Endothelial cell of hepatic sinusoid (primary cell): ENCODE measurements at regions not wholly inside any gene's neighbourhood (a gene's known extent, or its start where the extent isn't known, plus 50 kb on each side); places are given as distances from the start of the nearest gene placed in this dataset.
"Not testable (repeated sequence)": the region's sequence is repeated elsewhere in the genome, so short reads cannot be mapped to it uniquely, and the experiment has no call there.

Experiments used
- in situ Hi-C: cut with HindIII; loops from 2 replicates; pipeline ENCODE4 v1.10.0; 2017; ENCODE audit warnings: low sequenced_read_pairs

DNA sequence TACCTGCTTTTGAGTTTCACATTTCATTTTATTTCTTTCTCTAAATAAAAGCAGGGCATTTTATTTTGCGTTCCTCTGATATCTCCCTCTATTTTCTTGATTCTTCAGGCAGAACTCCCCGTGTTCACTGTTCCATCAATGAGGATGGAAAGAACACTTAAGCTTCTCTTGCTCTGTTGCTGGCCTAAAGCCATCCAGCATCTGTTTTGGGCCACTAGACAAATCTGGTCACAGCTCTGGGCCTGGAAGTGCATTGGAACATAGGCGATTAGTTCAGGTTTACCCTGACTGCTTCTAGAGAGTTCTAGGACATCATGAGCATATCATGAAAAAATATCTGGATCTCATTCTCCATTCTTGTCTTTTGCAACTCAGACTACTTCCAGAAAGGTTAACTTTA lies 611.2 kb downstream of the UTRN start:
- in situ Hi-C loops, result no loop called here

DNA sequence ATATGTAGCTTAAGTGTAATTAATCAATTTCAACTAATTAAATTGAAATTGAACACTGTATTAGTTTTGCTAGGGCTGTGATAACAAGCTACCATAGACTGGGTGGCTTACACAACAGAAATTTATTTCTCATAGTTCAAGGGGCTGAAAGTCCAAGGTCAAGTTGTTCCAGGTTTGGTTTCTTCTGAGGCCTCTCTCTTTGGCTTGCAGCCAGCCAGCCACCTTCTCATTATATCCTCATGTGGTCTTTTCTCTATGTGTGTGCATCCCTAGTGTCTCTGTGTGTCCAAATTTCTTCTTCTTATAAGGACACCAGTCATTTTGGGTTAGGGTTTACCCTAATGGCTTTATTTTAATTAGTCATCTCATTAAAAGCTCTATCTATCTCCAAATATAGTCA lies 611.7 kb downstream of the UTRN start:
- in situ Hi-C loops, result no loop called here

DNA sequence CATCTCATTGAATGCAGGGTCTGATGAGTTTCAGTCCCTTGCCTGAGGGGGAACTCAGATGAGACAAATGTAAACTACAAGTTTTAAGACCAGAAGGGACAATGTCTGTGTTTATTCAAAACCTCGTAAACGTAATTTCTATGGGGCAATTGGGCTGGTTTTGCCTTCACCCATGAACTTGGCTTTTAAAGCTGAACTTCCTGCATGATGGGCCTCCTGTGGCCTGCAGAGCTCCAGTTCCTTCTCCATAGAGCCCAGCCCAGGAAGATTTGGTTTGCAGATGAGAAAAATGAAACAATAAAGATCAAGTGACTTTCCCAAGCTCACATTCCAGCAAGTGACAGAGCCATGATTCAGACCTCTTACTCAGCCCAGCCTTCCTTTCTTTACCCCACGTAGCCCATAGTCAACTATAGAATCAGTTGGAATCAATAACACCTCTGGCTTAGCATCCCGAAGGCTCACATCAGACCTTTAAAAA lies 612.3 kb downstream of the UTRN start:
- in situ Hi-C loops, result no loop called here

DNA sequence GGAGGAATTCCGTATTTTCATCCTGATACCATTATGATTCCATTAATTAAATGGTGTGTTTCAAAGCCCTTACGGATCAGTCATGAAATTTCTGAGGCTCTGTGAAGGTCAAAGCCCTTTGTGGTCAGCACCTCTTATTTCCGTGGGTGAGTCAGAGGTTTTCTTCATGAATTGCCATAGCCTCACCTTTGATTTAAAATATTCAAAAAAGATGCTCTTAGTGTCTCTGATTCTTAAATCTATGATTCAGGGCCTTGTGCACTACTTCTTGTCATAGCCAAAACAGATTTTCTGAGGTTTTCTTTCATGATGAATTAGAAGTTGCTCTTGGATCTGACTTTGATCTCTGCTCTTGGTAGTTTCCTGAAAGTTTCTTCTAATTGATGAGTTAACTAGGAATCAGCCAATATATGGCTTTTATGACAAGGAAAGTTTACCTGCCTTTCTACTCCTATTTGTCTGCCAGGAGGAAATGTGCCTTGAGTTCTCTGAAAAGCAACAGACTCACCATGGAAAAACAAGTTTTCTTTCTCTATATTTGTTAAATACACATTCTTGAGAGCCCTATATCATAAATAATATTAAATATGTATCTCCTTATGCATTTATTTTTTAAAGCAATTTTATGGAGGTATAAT lies 613.0 kb downstream of the UTRN start:
- in situ Hi-C loops, result no loop called here

DNA sequence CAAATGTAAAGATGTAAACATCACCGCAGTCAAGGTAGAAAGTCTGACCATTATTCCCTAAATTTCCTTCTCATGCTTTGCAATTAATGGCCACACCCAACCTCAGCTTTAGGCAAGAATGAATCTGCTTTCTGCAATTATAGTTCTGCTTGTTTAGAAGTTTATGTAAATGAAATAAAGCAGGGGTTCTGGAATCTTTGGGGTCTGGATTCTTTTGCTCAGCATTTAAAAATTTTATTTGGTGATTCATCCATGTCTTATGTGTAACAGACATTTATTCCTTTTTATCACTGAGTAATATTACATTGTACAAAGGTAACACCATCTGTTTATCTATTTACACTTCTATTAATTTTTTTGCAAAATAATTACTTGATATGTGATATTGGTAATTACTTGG lies 613.6 kb downstream of the UTRN start:
- in situ Hi-C loops, result no loop called here

DNA sequence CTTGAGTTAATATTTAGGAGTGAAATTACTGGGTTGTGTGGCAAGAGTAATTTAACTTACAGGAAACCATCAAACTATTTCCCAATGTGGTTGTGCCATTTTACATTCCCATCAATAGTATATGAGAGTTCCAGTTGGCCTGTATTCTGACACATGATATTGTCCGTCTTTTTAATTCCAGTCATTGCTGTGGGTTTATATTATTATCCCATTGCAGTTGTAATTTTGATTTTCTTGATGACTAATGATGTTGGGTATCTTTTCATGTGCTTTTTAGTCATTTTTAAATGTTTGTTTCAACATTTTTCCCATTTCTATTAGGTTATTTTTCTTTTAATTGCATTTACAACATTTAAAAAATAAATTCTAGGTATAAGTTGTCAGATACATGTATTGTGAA lies 614.0 kb downstream of the UTRN start:
- in situ Hi-C loops, result no loop called here

DNA sequence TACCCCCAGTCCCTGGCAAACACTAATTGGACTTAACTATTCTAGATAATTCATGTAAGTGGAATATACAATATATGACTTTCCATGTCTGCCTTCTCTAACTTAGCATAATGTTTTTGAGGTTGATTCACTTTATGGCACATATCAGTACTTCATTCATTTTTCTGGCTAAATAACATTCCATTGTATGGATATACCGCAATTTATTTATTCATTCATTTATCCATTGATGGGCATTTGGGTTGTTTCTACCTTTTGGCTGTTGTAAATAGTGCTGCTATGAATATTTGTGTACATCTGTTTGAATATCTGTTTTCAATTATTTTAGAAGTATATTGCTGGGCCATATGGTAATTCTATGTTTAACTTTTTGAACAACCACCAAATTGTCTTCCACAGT lies 616.3 kb downstream of the UTRN start:
- in situ Hi-C loops, result no loop called here

DNA sequence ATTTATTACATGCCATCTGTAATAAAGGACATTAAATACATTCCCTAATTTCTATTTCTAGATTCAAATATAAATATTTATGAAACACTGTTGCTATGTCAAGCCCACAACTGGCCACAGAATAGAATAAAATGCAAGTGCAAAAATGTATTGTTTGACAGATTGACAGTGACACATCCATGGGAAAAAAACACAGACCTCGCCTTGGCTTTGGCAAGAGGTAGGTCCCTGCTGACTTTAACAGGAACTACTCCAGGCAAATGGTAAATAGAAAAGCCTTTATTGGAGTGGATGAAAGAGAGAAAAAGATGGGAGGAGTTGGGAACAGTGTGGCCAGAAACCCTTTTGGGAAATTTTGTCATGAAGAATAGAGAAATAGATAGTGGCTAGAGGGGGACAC lies 622.9 kb downstream of the UTRN start:
- in situ Hi-C loops, result no loop called here

DNA sequence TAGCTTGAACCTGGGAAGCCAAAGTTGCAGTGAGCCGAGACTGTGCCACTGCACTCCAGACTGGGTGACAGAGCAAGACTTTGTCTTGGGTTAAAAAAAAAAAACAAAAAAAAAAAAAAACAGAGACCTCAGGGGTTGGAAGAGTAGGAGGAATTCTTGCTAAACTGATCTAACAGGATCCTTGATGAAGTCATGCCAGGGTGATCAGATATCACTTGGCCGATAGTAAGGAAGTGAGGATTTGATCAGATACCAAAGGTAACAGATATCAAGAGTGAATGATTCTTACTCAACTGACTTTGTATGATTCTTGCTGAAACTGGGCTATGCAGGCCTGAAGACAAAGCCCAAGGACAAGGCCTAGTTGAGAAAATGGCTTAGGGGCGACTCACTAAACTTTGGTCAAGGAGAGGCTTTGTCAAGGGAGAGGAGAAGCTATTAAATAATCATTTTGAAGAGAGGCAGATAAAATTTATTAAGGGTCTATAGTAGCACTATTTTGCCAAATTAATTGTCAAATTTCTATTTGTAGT lies 624.7 kb downstream of the UTRN start:
- in situ Hi-C loops, result loop anchor here (5.0 kb wide), 1 partner anchor 68 kb away; no protein-coding TSS in a partner anchor

DNA sequence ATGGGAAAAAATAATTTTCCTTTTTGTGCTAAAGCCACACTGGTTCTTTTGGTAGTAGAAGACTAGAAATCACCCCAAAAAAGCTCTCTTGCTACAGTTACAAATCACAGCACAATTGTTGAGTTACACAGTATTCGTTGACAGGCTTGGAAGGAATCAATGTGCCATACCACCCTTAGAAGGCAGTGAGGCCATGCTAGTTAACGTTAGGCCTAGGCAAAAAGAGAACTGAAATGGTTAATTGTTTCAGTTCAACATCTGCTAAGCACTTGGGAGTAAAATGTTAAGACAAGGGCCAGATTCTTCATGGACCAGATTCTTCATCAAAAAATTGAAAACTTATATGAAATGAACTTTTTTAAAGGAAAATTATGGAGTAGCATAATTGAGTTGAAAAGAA lies 626.2 kb downstream of the UTRN start:
- in situ Hi-C loops, result loop anchor here (5.0 kb wide), 1 partner anchor 69 kb away; no protein-coding TSS in a partner anchor

DNA sequence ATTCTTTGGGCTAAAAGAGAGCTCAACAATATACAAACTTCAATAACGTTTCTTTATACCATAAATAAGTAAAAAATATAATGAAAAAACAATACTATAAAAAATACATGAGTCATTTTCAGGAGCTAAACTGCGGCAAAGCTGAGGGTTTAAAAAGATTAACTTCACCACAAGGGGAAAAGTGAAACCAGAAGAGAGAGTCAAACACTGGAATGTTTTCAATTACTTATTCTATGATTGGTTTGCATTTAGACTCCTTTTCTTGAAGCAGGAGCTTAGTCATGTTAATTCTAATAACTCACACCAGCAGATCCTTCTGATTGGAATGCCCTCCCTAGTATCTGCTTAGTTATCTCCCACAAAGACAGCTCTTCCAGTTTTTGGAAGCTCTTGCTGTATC lies 627.3 kb downstream of the UTRN start:
- in situ Hi-C loops, result loop anchor here (5.0 kb wide), 1 partner anchor 70 kb away; no protein-coding TSS in a partner anchor

DNA sequence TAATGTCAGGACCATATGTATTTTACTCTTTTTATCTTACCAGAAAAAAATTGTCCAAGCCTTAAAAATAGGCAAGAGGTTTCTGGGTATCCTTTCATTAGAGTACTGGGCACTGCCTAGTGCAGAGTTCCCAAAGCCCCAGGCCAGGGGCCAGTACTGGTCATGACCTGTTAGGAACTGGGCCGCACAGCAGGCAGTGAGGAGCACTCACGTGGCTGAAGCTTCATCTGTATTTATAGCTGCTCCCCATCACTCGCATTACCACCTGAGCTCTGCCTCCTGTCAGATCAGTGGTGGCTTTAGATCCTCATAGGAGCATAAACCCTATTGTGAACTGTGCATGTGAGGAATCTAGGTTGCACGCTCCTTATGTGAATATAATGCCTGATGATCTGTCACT lies 632.9 kb downstream of the UTRN start:
- in situ Hi-C loops, result no loop called here

DNA sequence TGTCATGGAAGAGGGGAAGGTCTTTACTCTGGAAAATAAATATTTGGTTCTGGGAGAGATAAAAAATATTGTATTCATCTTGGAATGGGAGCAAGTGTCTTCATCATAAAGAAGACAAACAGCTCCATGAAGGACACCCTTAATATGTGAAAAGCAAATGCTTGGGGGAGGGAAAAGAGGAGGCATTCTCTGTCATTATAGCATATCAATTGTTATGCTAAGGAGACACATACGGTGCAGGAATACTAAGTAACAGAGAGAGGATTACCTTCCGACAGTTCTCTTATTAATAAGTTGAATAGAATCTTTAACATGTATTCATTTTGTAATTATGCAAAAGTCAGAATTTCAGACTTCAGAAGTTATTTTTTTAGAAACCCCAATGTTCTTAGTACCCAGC lies 634.4 kb downstream of the UTRN start:
- in situ Hi-C loops, result no loop called here

DNA sequence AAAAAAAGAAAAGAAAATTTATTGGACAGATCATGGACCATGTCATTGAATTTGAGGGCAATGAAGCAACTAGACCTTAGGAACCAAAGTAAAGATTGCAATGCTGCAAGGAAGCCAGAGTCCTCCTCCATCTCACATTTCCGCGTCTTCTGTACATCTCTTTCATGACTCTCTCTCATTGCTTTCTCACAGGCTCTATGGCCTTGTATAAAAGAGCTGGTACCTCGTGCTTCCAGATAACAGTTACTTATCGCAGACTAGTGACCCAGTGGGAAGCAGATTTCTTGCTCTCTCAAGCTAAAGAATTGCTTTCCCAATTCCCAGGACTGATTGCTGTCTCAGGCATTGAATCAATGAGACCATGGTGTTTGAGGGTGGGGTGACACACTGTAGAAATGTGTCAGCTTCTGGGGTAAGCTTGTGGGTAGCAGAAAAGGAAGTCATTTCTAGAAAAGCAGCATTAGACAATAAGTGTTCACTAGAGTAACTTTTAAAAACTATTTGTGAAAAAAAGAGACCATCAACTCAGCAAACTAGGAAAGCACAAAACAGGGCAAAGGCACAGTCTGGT lies 635.3 kb downstream of the UTRN start:
- in situ Hi-C loops, result no loop called here

DNA sequence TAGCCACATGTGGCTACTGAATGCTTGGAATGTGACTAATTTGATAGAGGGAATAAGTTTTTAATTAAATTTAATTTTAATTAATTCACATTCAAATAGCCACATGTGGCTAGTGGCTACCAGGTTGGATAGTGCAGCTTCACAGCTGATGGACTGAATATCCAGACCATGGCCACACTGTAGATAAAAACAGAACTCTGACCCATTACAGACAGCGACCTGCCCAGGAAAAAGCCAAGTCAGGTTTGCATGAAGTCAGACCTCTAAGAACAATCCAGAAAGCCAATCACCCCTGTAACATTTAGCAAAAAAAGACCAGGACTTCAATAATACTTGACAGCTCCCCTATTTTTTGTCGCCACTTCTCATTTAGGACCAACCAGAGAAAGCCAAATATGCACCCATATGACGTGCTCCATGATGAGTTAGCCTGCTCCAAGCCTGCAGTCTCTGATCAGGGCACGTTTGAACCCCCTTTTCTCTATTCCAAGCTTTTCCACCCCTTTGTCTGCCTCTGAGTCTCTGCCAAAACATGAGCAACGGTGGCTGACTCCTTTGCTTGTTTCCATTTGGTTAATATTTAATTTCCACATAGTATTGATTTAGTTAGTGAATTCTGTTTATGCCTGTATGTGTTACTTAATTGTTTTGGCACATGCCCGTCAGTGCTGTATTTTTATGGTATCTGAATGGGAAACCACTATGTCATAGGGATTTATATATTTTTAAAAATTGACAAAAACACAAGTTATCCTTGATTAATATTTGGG lies 636.3 kb downstream of the UTRN start:
- in situ Hi-C loops, result no loop called here

DNA sequence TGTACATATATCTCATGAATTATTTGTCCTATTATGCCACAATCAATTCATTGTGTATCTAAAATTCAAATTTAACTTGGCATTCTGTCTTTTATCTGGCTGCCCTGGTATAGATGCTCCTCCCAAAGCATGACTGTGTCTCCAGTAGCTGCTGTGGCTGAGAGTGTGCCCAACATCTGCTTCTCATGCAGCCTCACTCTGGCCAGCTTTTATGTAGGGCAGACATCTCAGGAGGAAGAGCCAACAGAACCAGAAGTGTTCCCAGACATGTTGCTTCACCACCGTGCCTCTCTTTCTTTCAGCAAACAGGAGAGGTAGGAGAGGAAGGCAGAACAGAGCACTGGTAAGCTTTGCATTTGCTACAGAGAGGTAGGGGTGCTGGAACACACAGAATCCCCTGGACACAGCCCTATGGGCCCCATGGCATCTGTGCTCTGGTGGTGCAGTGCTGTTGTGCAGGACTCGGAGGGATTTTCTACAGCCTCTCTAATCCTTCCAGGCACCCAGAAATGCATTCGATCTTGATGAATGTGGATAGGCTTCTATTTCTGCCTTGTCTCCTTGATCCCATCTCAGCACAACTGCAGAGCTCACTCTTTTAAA lies 637.1 kb downstream of the UTRN start:
- in situ Hi-C loops, result no loop called here

DNA sequence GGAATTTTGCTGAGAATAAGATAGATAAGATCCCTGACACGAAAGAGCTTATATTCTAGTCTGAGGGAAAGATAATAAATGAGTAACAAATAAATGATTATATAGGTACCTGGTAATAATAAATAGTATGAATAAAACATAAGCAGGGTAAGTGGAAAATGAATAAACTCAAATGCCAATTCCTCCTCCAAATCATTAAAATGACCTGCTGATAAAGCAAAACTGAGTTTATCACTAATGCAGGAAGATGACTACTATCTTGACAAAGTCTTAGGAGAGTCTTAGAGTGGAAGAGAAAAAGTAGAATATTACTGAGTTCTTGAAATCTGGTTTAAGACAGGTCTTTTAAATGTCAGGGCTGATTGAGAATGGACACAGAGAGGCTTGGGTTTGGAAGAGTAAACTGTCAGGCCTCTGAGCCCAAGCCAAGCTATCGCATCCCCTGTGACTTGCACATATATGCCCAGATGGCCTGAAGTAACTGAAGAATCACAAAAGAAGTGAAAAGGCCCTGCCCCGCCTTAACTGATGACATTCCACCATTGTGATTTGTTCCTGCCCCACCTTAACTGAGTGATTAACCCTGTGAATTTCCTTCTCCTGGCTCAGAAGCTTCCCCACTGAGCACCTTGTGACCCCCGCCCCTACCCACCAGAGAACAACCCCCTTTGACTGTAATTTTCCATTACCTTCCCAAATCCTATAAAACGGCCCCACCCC lies 637.8 kb downstream of the UTRN start:
- in situ Hi-C loops, result not testable (repeated sequence)

DNA sequence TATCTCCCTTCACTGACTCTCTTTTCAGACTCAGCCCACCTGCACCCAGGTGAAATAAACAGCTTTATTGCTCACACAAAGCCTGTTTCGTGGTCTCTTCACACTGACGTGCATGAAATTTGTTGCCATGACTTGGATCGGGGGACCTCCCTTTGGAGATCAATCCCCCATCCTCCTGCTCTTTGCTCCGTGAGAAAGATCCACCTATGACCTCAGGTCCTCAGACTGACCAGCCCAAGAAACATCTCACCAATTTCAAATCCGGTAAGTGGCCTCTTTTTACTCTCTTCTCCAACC lies 638.3 kb downstream of the UTRN start:
- in situ Hi-C loops, result not testable (repeated sequence)

DNA sequence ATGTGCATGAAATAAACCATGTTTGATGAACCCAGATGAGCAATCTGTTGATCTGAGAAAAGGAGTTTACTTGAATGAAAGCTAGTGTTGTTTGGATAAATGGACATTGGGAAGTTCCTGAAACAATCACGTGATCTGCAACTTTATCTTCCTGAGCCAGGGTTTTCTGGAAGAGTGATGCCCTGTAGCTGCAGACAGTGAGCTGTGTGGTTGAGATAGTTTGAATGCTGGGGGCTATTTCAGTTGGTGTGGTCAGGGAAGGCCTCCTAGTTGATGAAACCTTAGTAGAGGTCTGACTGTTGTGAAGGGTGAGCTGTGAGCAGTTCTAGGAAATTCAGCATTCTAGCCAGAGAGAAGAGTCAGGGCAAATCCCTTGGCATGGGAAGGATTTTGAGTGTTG lies 643.7 kb downstream of the UTRN start:
- in situ Hi-C loops, result no loop called here

DNA sequence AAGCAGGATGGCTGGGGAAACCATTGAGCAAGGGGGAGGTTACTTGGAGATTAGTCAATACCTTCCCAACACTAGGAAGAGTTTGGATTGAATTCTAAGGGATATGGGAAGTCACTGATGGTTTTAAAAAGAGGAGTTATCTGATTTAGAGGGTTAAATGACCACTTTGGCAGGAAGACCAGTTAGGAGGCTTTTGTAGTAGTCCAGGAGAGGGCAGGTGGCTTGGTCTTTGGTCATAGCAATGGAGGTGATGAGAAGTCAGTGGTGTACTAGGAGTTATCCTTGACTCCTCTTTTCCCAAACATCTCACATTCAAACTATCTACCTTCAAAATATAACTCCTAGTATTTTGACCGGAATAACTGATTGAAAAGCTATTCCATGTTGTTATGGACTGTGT lies 644.1 kb downstream of the UTRN start:
- in situ Hi-C loops, result no loop called here
